H1 (cell line): ENCODE measurements at regions not wholly inside any gene's neighbourhood (a gene's known extent, or its start where the extent isn't known, plus 50 kb on each side); places are given as distances from the start of the nearest gene placed in this dataset.

Experiments
- CTCF ChIA-PET: fragments of 300-600 bp; sonication (Branson Sonifier 250); formaldehyde crosslinking; loops from one replicate; lab custom pipeline; 2021; ENCODE audit not compliant: partially characterized antibody; lab: Charles Lee
- POLR2A ChIA-PET: fragments of 300-600 bp; sonication (Branson Sonifier 250); formaldehyde crosslinking; loops from one replicate; lab custom pipeline; 2021; ENCODE audit warnings: inconsistent platforms; ENCODE audit not compliant: partially characterized antibody; lab: Charles Lee
- DNase-seq, 2 experiments: peaks; one replicate each; pipeline versions ENCODE4 v3.0.0 to v3.0.0-alpha.2; 2010 to 2022; ENCODE audit warnings: low spot score in 2 of 2, low read depth in 1 of 2, mixed read lengths in 1 of 2
- FAIRE-seq: peaks from 2 replicates; lab custom pipeline; 2011; peaks lifted over from hg19 to GRCh38; lab: Jason Lieb, UNC
- H2AFZ ChIP-seq: 2 replicates; pipeline ENCODE4 v1.8.1; 2012; ENCODE audit warnings: low read length, inconsistent platforms
- H2AK5ac ChIP-seq: 2 replicates; pipeline ENCODE4 v1.6.1; 2013; ENCODE audit warnings: low read depth, low read length
- H2BK120ac ChIP-seq: replicated peaks from 2 replicates; pipeline ENCODE3; 2013; ENCODE audit warnings: low read depth, low read length, inconsistent platforms
- H2BK12ac ChIP-seq: 2 replicates; pipeline ENCODE4 v1.6.1; 2013; ENCODE audit warnings: low read depth, low read length
- H2BK15ac ChIP-seq: 2 replicates; pipeline ENCODE4 v1.6.1; 2013; ENCODE audit warnings: low read length
- H2BK20ac ChIP-seq: 2 replicates; pipeline ENCODE4 v1.6.1; 2013; ENCODE audit warnings: low read length
- H2BK5ac ChIP-seq: 2 replicates; pipeline ENCODE4 v1.6.1; 2013; ENCODE audit warnings: low read depth, low read length
- H3K14ac ChIP-seq: 2 replicates; pipeline ENCODE4 v1.6.1; 2013; ENCODE audit warnings: inconsistent platforms; ENCODE audit not compliant: insufficient read length
- H3K18ac ChIP-seq: 2 replicates; pipeline ENCODE4 v1.6.1; 2013; ENCODE audit warnings: low read length; ENCODE audit errors: extremely low read depth
- H3K23ac ChIP-seq: 2 replicates; pipeline ENCODE4 v1.6.1; 2013; ENCODE audit warnings: inconsistent platforms; ENCODE audit not compliant: insufficient read length
- H3K23me2 ChIP-seq: 2 replicates; pipeline ENCODE4 v1.6.1; 2013; ENCODE audit warnings: low read depth, low read length
- H3K27ac ChIP-seq: 2 replicates; pipeline ENCODE4 v1.6.1; 2011; ENCODE audit warnings: low read depth, low read length, inconsistent platforms
- H3K27me3 ChIP-seq, 4 experiments: replicated peaks in 1 of 4; 1 replicate in 1 of 4; 2 replicates in 3 of 4; pipeline versions ENCODE4 v1.6.1 to v1.8.1; 2011 to 2013; ENCODE audit warnings: low read length in 3 of 4, mild to moderate bottlenecking in 3 of 4, inconsistent platforms in 2 of 4, mixed read lengths in 2 of 4, moderate library complexity in 1 of 4; ENCODE audit not compliant: control insufficient read depth in 3 of 4, insufficient read depth in 3 of 4; ENCODE audit errors: extremely low read depth in 1 of 4
- H3K36me3 ChIP-seq, 4 experiments: 2 replicates each; pipeline versions ENCODE4 v1.6.1 to v1.8.1; 2011 to 2013; ENCODE audit warnings: mild to moderate bottlenecking in 4 of 4, low read length in 3 of 4, moderate library complexity in 2 of 4, control low read depth in 1 of 4, inconsistent platforms in 1 of 4; ENCODE audit not compliant: insufficient read depth in 4 of 4, control insufficient read depth in 2 of 4
- H3K4ac ChIP-seq: replicated peaks from 2 replicates; pipeline ENCODE3; 2013; ENCODE audit warnings: low read length, low read depth, mixed read lengths, inconsistent platforms; ENCODE audit not compliant: insufficient read length
- H3K4me1 ChIP-seq, 4 experiments: replicated peaks in 1 of 4; 1 replicate in 1 of 4; 2 replicates in 3 of 4; pipeline versions ENCODE4 v1.6.1 to v1.8.1; 2011 to 2013; ENCODE audit warnings: low read length in 3 of 4, inconsistent platforms in 2 of 4, mixed read lengths in 1 of 4; ENCODE audit not compliant: insufficient read depth in 4 of 4, control insufficient read depth in 3 of 4
- H3K4me2 ChIP-seq, 2 experiments: 2 replicates each; pipeline versions ENCODE4 v1.6.1 to v1.8.1; 2011 to 2013; ENCODE audit warnings: low read depth in 2 of 2, low read length in 2 of 2, control low read depth in 1 of 2, inconsistent platforms in 1 of 2, mild to moderate bottlenecking in 1 of 2; ENCODE audit not compliant: insufficient read depth in 1 of 2
- H3K4me3 ChIP-seq, 4 experiments: fragments of 200-600, 300-600 bp in 1 of 4; sonication (generic), shearing (Covaris generic), sonication (Bioruptor Twin) in 1 of 4; 2 replicates each; pipeline versions ENCODE4 v1.5.1 to v1.8.1; 2011 to 2016; ENCODE audit warnings: low read length in 4 of 4, low read depth in 3 of 4, control low read depth in 2 of 4, inconsistent platforms in 2 of 4, mild to moderate bottlenecking in 2 of 4, mixed read lengths in 1 of 4, moderate library complexity in 1 of 4; ENCODE audit not compliant: insufficient read depth in 2 of 4; ENCODE audit errors: extremely low read depth in 1 of 4
- H3K56ac ChIP-seq: replicated peaks from 2 replicates; pipeline ENCODE3; 2013; ENCODE audit warnings: low read depth, mild to moderate bottlenecking, mixed read lengths, low read length, inconsistent platforms; ENCODE audit not compliant: insufficient read length
- H3K79me1 ChIP-seq: 2 replicates; pipeline ENCODE4 v1.6.1; 2013; ENCODE audit warnings: low read depth, low read length, control low read depth
- H3K79me2 ChIP-seq, 2 experiments: 2 replicates each; pipeline versions ENCODE4 v1.6.1 to v1.8.1; 2012 to 2013; ENCODE audit warnings: low read length in 2 of 2, mild to moderate bottlenecking in 2 of 2, inconsistent platforms in 1 of 2; ENCODE audit not compliant: insufficient read depth in 2 of 2, control insufficient read depth in 1 of 2
- H3K9ac ChIP-seq, 4 experiments: replicated peaks in 1 of 4; 1 replicate in 1 of 4; 2 replicates in 3 of 4; pipeline versions ENCODE4 v1.6.1 to v1.8.1; 2011 to 2013; ENCODE audit warnings: low read depth in 3 of 4, low read length in 3 of 4, control low read depth in 2 of 4, mild to moderate bottlenecking in 2 of 4, moderate library complexity in 2 of 4, inconsistent platforms in 1 of 4; ENCODE audit errors: extremely low read depth in 1 of 4
- H3K9me3 ChIP-seq, 2 experiments: 2 replicates each; pipeline versions ENCODE4 v1.6.1 to v1.8.1; 2012 to 2013; ENCODE audit warnings: mild to moderate bottlenecking in 2 of 2, moderate library complexity in 2 of 2, control low read depth in 1 of 2, inconsistent platforms in 1 of 2, low read depth in 1 of 2, low read length in 1 of 2, mixed read lengths in 1 of 2; ENCODE audit not compliant: insufficient read depth in 2 of 2
- H4K20me1 ChIP-seq, 2 experiments: replicated peaks in 1 of 2; 2 replicates each; pipeline versions ENCODE3 to v1.8.1; 2011 to 2013; ENCODE audit warnings: inconsistent platforms in 2 of 2, low read length in 2 of 2, mild to moderate bottlenecking in 1 of 2; ENCODE audit not compliant: insufficient read depth in 2 of 2, control insufficient read depth in 1 of 2
- H4K5ac ChIP-seq: 2 replicates; pipeline ENCODE4 v1.6.1; 2013; ENCODE audit warnings: low read length, low read depth, mixed read lengths, inconsistent platforms; ENCODE audit not compliant: insufficient read length
- H4K8ac ChIP-seq: 2 replicates; pipeline ENCODE4 v1.8.0; 2013; ENCODE audit warnings: mild to moderate bottlenecking, moderate library complexity, low read length, inconsistent platforms; ENCODE audit not compliant: insufficient read depth; ENCODE audit errors: extremely low read depth
- H4K91ac ChIP-seq: replicated peaks from 2 replicates; pipeline ENCODE3; 2013; ENCODE audit warnings: low read length, mixed read lengths, inconsistent platforms; ENCODE audit not compliant: insufficient read length
- BACH1 ChIP-seq: IDR thresholded peaks from 2 replicates; pipeline ENCODE4 v1.6.1; 2012; ENCODE audit warnings: low read length, improper control_type of control experiment
- BRCA1 ChIP-seq: IDR thresholded peaks from 2 replicates; pipeline ENCODE4 v1.6.1; 2012; ENCODE audit warnings: low read depth, low read length, improper control_type of control experiment
- CHD2 ChIP-seq: IDR thresholded peaks from 2 replicates; pipeline ENCODE4 v1.6.1; 2012; ENCODE audit warnings: low read length, improper control_type of control experiment
- EP300 ChIP-seq, 2 experiments: IDR thresholded peaks; 1 replicate in 1 of 2; 2 replicates in 1 of 2; pipeline ENCODE4 v1.6.1; 2011 to 2012; ENCODE audit warnings: low read depth in 2 of 2, low read length in 2 of 2, mild to moderate bottlenecking in 2 of 2, borderline replicate concordance in 1 of 2, inconsistent platforms in 1 of 2, moderate library complexity in 1 of 2
- GTF2F1 ChIP-seq: IDR thresholded peaks from 2 replicates; pipeline ENCODE4 v1.6.1; 2012; ENCODE audit warnings: low read depth, low read length, improper control_type of control experiment, borderline replicate concordance
- SAP30 ChIP-seq: fragments of 300-600 bp; sonication (generic); IDR thresholded peaks from 2 replicates; pipeline ENCODE4 v1.7.1; 2012; ENCODE audit warnings: low read length, moderate library complexity, mild to moderate bottlenecking, inconsistent platforms; ENCODE audit not compliant: insufficient read depth, insufficient replicate concordance
- TCF12 ChIP-seq: IDR thresholded peaks from 2 replicates; pipeline ENCODE4 v1.6.1; 2011; ENCODE audit warnings: low read depth, mild to moderate bottlenecking, low read length
- YY1 ChIP-seq: IDR thresholded peaks from 2 replicates; pipeline ENCODE4 v1.6.1; 2011; ENCODE audit warnings: low read depth, mild to moderate bottlenecking, low read length
- WGBS, 2 experiments: shearing (Covaris generic) in 1 of 2; methylation state at CpG; one replicate each; pipeline versions ENCODE4 v1.1.6 to v1.1.7; 2013 to 2015; ENCODE audit warnings: low lambda C conversion rate in 2 of 2, mixed read lengths in 2 of 2, inconsistent platforms in 1 of 2, low coverage in 1 of 2, missing lambda C conversion rate in 1 of 2; ENCODE audit not compliant: insufficient replicate concordance in 2 of 2, insufficient coverage in 1 of 2, insufficient read length in 1 of 2; ENCODE audit errors: extremely low coverage in 1 of 2, missing lambda C conversion rate in 1 of 2; 5-methylcytosine and 5-hydroxymethylcytosine counted together
- TF ChIP-seq, protein P1 (sequence below), 3 experiments: IDR thresholded peaks; 1 replicate in 2 of 3; 2 replicates in 1 of 3; pipeline versions ENCODE4 v1.5.1 to v1.6.1; 2011; ENCODE audit warnings: low read length in 3 of 3, mild to moderate bottlenecking in 3 of 3, inconsistent platforms in 2 of 3, low read depth in 1 of 3, moderate library complexity in 1 of 3; ENCODE audit not compliant: insufficient read depth in 1 of 3; ENCODE audit errors: control extremely low read depth in 1 of 3

DNA sequence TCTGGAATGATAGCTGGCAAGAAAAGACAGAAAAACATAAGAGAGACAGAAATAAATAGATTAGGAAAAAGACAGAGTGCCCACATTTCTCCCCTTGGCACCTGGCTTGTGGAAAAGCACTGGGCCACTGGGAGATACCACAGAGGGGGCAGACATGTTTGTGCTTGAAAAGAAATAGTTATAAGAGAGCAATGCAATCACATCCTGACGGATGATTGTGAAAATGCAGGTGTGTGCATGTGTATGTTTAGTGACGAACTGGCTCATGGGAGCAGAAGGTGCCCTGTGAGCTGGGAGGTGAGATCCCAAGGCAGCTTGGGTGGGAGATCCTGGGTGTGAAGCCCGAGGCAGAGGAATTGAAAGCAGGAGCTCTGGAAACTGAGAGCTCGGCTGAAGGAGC, 617.9 kb downstream of the BCOR start:
- H2BK12ac ChIP-seq, result no peak overlapping the region
- no peak overlapping the region for H3K4me2 ChIP-seq
- no peak overlapping the region for H2BK20ac ChIP-seq
- H4K20me1 ChIP-seq, result no peaks in the 10 kb centered on the region
- no peak overlapping the region for H2BK120ac ChIP-seq
- H4K91ac ChIP-seq, result no peak overlapping the region
- peaks cover 0 to 2% (median 0%) of the 10 kb centered on the region in 4 experiments; a peak in 1 of 7 replicates for H3K4me1 ChIP-seq
- no peak overlapping the region for H3K18ac ChIP-seq
- H2BK5ac ChIP-seq, result no peak overlapping the region
- ChIA-PET CTCF (interaction anchor here (0.7 to 1.4 kb wide), 2 partner anchors 19 to 334 kb away, joined by 3 read pairs; no protein-coding TSS in a partner anchor), POLR2A (no interaction called here)
- H3K23ac ChIP-seq, result no peak overlapping the region
- H3K79me2 ChIP-seq, result no peaks in the 10 kb centered on the region
- H3K27ac ChIP-seq, result no peak overlapping the region
- H3K14ac ChIP-seq, result no peak overlapping the region
- no peaks in the 10 kb centered on the region for H3K79me1 ChIP-seq
- H3K56ac ChIP-seq, result no peak overlapping the region
- DNase-seq, result no peak
- WGBS, 2 experiments, result 88% methylated on average over 4 of the region's 4 CpGs; no CpG with 5 or more reads in 1 of the 2 experiments
- H2AFZ ChIP-seq, result no peak overlapping the region
- no peak overlapping the region for H4K8ac ChIP-seq
- no peaks in the 10 kb centered on the region for H3K36me3 ChIP-seq
- H4K5ac ChIP-seq, result no peak overlapping the region
- H3K4ac ChIP-seq, result no peak overlapping the region
- TF ChIP-seq SAP30 (no peak), BRCA1 (no peak), EP300 (IDR thresholded peaks at IDR 0.05; ENCODE audit: borderline replicate concordance in 1 of 2, low read depth in 2 of 2, low read length in 2 of 2) (no peak), CHD2 (no peak), GTF2F1 (no peak), TCF12 (no peak), BACH1 (no peak), YY1 (no peak)
- TF ChIP-seq, protein P1, sequence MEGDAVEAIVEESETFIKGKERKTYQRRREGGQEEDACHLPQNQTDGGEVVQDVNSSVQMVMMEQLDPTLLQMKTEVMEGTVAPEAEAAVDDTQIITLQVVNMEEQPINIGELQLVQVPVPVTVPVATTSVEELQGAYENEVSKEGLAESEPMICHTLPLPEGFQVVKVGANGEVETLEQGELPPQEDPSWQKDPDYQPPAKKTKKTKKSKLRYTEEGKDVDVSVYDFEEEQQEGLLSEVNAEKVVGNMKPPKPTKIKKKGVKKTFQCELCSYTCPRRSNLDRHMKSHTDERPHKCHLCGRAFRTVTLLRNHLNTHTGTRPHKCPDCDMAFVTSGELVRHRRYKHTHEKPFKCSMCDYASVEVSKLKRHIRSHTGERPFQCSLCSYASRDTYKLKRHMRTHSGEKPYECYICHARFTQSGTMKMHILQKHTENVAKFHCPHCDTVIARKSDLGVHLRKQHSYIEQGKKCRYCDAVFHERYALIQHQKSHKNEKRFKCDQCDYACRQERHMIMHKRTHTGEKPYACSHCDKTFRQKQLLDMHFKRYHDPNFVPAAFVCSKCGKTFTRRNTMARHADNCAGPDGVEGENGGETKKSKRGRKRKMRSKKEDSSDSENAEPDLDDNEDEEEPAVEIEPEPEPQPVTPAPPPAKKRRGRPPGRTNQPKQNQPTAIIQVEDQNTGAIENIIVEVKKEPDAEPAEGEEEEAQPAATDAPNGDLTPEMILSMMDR (IDR thresholded peaks at IDR 0.05; ENCODE audit: control extremely low read depth in 1 of 3, insufficient read depth in 1 of 3, low read depth in 1 of 3, low read length in 3 of 3), result no peak
- H3K27me3 ChIP-seq, result no peaks in the 10 kb centered on the region
- H3K23me2 ChIP-seq, result no peaks in the 10 kb centered on the region
- no peak overlapping the region for H2BK15ac ChIP-seq
- FAIRE-seq, result no peak
- H3K4me3 ChIP-seq, result no peak overlapping the region
- no peak overlapping the region for H2AK5ac ChIP-seq
- no peaks in the 10 kb centered on the region for H3K9me3 ChIP-seq
- no peak overlapping the region for H3K9ac ChIP-seq
